ENCODE measurements at regions not wholly inside any gene's neighbourhood (a gene's known extent, or its start where the extent isn't known, plus 50 kb on each side); places are given as distances from the start of the nearest gene placed in this dataset.

- no peaks in the 10 kb centered on the region for H3K9me3 ChIP-seq
- no peak overlapping the region for H3K4me3 ChIP-seq (ENCODE audit: low read depth, low read length)
- H3K4me1 ChIP-seq, result peaks cover 28% of the 10 kb centered on the region
- TF ChIP-seq, protein P1, sequence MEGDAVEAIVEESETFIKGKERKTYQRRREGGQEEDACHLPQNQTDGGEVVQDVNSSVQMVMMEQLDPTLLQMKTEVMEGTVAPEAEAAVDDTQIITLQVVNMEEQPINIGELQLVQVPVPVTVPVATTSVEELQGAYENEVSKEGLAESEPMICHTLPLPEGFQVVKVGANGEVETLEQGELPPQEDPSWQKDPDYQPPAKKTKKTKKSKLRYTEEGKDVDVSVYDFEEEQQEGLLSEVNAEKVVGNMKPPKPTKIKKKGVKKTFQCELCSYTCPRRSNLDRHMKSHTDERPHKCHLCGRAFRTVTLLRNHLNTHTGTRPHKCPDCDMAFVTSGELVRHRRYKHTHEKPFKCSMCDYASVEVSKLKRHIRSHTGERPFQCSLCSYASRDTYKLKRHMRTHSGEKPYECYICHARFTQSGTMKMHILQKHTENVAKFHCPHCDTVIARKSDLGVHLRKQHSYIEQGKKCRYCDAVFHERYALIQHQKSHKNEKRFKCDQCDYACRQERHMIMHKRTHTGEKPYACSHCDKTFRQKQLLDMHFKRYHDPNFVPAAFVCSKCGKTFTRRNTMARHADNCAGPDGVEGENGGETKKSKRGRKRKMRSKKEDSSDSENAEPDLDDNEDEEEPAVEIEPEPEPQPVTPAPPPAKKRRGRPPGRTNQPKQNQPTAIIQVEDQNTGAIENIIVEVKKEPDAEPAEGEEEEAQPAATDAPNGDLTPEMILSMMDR (IDR thresholded peaks at IDR 0.05; ENCODE audit: low read depth, low read length), result no peak
- no peaks in the 10 kb centered on the region for H3K27me3 ChIP-seq
- H3K36me3 ChIP-seq, result no peaks in the 10 kb centered on the region
- DNase-seq, result no peak
Measured at GRCh38 chr10:78563314-78563713, 505.5 kb upstream of the ZMIZ1 start.

DNA sequence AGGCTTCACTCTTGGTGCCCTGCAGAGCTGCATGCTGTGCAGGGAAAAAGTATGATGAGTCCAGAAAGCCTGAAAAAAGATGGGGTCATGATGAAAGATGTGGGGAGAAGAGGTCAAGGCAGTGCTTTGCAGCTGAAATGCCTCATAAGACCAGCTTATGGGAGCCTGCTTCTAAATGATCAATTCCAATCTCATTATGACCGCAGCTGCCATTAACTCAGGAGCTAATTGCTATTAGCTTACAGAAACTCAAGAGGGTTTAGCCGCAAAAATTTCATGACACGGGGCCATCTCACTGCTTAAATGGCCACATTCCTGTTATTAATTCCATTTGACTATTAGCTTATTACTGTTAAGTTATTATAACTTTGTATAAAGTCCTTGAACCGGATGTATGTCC, 502.9 kb upstream of the ZMIZ1 start:
- H3K9me3 ChIP-seq, result no peaks in the 10 kb centered on the region
- H3K4me3 ChIP-seq (ENCODE audit: low read depth, low read length), result no peak overlapping the region
- H3K36me3 ChIP-seq, result no peaks in the 10 kb centered on the region
- TF ChIP-seq, protein P1 (IDR thresholded peaks at IDR 0.05; ENCODE audit: low read depth, low read length), result no peak
- no peak for DNase-seq
- H3K27me3 ChIP-seq, result no peaks in the 10 kb centered on the region
- H3K4me1 ChIP-seq, result peaks cover 21% of the 10 kb centered on the region

DNA sequence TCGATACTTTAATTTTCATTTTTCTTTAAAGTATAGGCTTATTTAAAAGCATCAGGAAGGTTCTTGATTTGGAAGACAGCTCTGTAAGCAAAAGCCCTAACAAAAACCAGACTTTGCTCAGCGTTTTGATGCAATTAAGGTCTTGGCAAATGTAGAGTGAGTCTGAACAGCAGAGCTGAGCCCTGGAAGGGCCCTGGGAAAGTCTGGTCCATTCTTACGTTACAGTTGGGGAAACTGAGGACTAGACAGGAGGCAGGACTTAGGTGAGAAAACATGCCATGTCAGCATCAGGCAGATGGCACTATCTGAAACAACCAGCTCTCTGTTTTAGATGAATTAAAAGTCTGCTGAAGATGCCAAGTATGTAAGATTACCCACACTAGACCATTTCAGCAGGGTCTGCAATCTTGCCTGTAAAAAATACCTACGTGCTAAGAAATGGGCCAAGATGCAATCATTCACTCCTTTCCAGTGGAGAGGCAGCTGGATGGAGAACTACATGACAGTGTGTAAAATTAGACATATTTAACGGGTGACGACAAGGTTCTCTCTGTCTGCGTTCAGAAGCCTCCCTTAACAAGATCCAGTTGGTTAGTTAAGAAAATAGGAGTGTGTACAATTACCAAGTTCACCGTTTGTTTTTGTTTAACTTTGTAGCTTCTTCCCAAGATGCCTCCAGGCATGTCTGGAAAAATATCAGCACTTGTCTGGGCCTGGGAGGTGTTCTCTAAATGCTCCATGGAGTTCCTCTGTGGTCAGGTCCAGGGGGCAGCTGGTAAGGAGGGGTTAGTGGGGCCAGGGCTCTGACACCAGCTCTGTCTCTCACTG, 502.3 kb upstream of the ZMIZ1 start:
- no peaks in the 10 kb centered on the region for H3K9me3 ChIP-seq
- TF ChIP-seq, protein P1 (IDR thresholded peaks at IDR 0.05; ENCODE audit: low read depth, low read length), result no peak
- no peaks in the 10 kb centered on the region for H3K27me3 ChIP-seq
- H3K4me3 ChIP-seq (ENCODE audit: low read depth, low read length), result no peak overlapping the region
- no peaks in the 10 kb centered on the region for H3K36me3 ChIP-seq
- peaks cover 24% of the 10 kb centered on the region for H3K4me1 ChIP-seq
- no peak for DNase-seq

DNA sequence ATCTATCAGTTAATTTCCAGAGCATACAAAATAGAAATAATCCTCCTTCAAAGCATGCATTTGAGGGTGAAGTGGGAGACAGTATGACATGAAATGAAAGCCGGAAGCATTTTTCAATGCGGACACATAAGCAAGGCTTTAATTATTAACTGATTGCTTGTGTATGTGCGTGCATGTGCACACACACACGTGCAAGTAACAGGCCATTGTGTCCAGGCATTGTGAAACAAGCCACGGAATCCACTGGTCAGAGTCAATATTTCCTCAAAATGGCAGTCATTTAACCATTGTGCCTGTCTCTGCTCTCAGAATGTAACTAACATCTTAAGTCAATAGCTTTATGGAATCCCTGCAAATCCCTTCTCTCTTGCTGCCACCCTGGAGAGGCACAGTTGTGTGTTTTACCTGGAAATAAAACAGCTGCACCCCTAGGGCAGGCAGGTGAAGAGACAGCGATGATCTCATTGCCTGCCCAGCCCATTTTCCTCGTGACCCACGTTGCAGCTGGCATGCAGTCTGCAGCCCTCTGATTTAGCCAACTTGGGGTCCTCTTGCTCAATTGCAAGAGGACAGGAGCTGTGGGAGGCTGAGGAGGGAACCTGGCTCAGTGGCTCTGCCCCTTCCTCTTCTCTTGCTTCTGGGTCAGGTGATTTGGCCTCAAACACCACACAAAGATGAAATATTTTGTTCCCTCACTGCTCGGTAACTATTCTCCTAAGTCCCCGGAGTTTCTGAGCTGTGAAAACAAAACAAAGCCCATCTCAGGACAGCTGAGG, 500.9 kb upstream of the ZMIZ1 start:
- Histone ChIP-seq H3K27me3 (no peaks in the 10 kb centered on the region), H3K36me3 (no peaks in the 10 kb centered on the region), H3K4me1 (peaks cover 24% of the 10 kb centered on the region), H3K4me3 (ENCODE audit: low read depth, low read length) (no peak overlapping the region), H3K9me3 (no peaks in the 10 kb centered on the region)
- TF ChIP-seq, protein P1 (IDR thresholded peaks at IDR 0.05; ENCODE audit: low read depth, low read length), result no peak
- no peak for DNase-seq

DNA sequence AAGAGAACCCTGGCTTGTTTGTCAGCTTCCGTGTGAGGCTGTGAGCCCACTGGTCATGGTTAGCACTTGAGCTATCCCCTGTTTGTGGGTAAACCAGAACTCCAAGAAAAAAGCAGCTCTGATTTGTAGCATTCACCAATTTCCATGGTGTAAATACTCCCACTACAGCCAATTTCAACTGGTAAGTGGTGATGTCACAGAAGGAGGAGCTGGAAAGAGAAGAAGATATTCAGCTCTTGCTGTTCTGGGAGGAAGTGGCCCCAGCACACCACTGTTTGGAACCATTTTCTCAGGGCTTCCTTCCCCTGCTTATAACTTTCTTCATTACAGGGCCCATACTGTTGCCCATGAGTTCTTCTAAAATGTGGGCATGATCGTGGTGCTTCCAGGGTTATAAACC, 500.1 kb upstream of the ZMIZ1 start:
- Histone ChIP-seq H3K9me3 (no peaks in the 10 kb centered on the region), H3K4me1 (peaks cover 24% of the 10 kb centered on the region), H3K4me3 (ENCODE audit: low read depth, low read length) (no peak overlapping the region), H3K27me3 (no peaks in the 10 kb centered on the region), H3K36me3 (no peaks in the 10 kb centered on the region)
- TF ChIP-seq, protein P1 (IDR thresholded peaks at IDR 0.05; ENCODE audit: low read depth, low read length), result no peak
- DNase-seq, result no peak
